Sigmoid colon (tissue), 4 donors: ENCODE measurements at regions not wholly inside any gene's neighbourhood (a gene's known extent, or its start where the extent isn't known, plus 50 kb on each side); places are given as distances from the start of the nearest gene placed in this dataset.

Experiments used
- POLR2A ChIP-seq, 2 donors: fragments of 450-650 bp; IDR thresholded peaks; one replicate each; pipeline ENCODE4 v1.6.1; 2016; ENCODE audit warnings: antibody characterized with exemption in 2 of 2, mild to moderate bottlenecking in 2 of 2, moderate library complexity in 2 of 2
- POLR2AphosphoS5 ChIP-seq, 4 donors: sonication (generic); formaldehyde crosslinking; IDR thresholded peaks; one replicate each; pipeline ENCODE4 v1.6.1; 2017; ENCODE audit warnings: antibody characterized with exemption in 4 of 4
- TF ChIP-seq, protein P1 (sequence below), 4 experiments: fragments of 450-650 bp in 3 of 4; fragments of 200-600 bp in 1 of 4; IDR thresholded peaks; one replicate each; pipeline ENCODE4 v1.5.1; 2016 to 2019; ENCODE audit warnings: antibody characterized with exemption in 4 of 4, mild to moderate bottlenecking in 3 of 4, moderate library complexity in 2 of 4

- TF ChIP-seq POLR2A (IDR thresholded peaks at IDR 0.05) (no peak), POLR2AphosphoS5 (IDR thresholded peaks at IDR 0.05) (no peak)
- TF ChIP-seq, protein P1, sequence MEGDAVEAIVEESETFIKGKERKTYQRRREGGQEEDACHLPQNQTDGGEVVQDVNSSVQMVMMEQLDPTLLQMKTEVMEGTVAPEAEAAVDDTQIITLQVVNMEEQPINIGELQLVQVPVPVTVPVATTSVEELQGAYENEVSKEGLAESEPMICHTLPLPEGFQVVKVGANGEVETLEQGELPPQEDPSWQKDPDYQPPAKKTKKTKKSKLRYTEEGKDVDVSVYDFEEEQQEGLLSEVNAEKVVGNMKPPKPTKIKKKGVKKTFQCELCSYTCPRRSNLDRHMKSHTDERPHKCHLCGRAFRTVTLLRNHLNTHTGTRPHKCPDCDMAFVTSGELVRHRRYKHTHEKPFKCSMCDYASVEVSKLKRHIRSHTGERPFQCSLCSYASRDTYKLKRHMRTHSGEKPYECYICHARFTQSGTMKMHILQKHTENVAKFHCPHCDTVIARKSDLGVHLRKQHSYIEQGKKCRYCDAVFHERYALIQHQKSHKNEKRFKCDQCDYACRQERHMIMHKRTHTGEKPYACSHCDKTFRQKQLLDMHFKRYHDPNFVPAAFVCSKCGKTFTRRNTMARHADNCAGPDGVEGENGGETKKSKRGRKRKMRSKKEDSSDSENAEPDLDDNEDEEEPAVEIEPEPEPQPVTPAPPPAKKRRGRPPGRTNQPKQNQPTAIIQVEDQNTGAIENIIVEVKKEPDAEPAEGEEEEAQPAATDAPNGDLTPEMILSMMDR (IDR thresholded peaks at IDR 0.05), result no peak
These were observed 475.2 kb downstream of the PREX1 start for GRCh38 chr20:48352628-48353027.
